ENCODE measurements at regions not wholly inside any gene's neighbourhood (a gene's known extent, or its start where the extent isn't known, plus 50 kb on each side); places are given as distances from the start of the nearest gene placed in this dataset.

GRCh38 chrX:137423241-137423640, 142.7 kb upstream of the ZIC3 start:
- H3K27ac ChIP-seq = no peak overlapping the region
- 17 to 26% (median 20%) methylated on average over 3 of the region's 3 CpGs for WGBS, 4 donors
- peaks cover 0 to 13% (median 0%) of the 10 kb centered on the region in 12 donors for H3K4me1 ChIP-seq
- H3K27me3 ChIP-seq = peaks cover 12 to 69% (median 41%) of the 10 kb centered on the region in 9 donors
- no peaks in the 10 kb centered on the region for H3K36me3 ChIP-seq
- ATAC-seq (no peak), DNase-seq (no peak)
- H3K9me3 ChIP-seq = no peaks in the 10 kb centered on the region
- TF ChIP-seq POLR2A (IDR thresholded peaks at IDR 0.05) (no peak), CTCF (IDR thresholded peaks at IDR 0.05) (no peak)
- intact Hi-C loops (cut with DNase I) = no loop called here
- H3K4me3 ChIP-seq = no peak overlapping the region

GRCh38 chrX:137418086-137418485, 147.8 kb upstream of the ZIC3 start:
- H3K27ac ChIP-seq = no peak overlapping the region
- intact Hi-C loops (cut with DNase I) = no loop called here
- ATAC-seq (no peak), DNase-seq (no peak)
- TF ChIP-seq POLR2A (IDR thresholded peaks at IDR 0.05) (no peak), CTCF (IDR thresholded peaks at IDR 0.05) (no peak)
- H3K4me1 ChIP-seq = no peaks in the 10 kb centered on the region
- peaks cover 0 to 18% (median 3%) of the 10 kb centered on the region in 9 donors for H3K27me3 ChIP-seq
- no peaks in the 10 kb centered on the region for H3K36me3 ChIP-seq
- H3K9me3 ChIP-seq = no peaks in the 10 kb centered on the region
- 59 to 74% (median 66%) methylated on average over 2 of the region's 2 CpGs for WGBS, 4 donors
- H3K4me3 ChIP-seq = no peak overlapping the region

GRCh38 chrX:137413190-137413589, 152.7 kb upstream of the ZIC3 start:
- intact Hi-C loops (cut with DNase I) = no loop called here
- Histone ChIP-seq H3K4me1 (no peaks in the 10 kb centered on the region), H3K27me3 (peaks cover 0 to 6% (median 0%) of the 10 kb centered on the region in 9 donors), H3K4me3 (no peak overlapping the region), H3K27ac (no peak overlapping the region), H3K36me3 (no peaks in the 10 kb centered on the region), H3K9me3 (no peaks in the 10 kb centered on the region)
- 28 to 49% (median 40%) methylated on average over 3 of the region's 3 CpGs for WGBS, 4 donors
- no peak for TF ChIP-seq CTCF (IDR thresholded peaks at IDR 0.05)
- no peak for TF ChIP-seq POLR2A (IDR thresholded peaks at IDR 0.05)
- no peak for ATAC-seq
- no peak for DNase-seq

GRCh38 chrX:137405449-137406140, 160.3 kb upstream of the ZIC3 start:
- 78 to 93% (median 87%) methylated on average over 16 to 26 of the region's 26 CpGs for WGBS, 4 donors
- H3K9me3 ChIP-seq = no peaks in the 10 kb centered on the region
- DNase-seq = no peak
- peaks cover 0 to 9% (median 0%) of the 10 kb centered on the region in 9 donors for H3K27me3 ChIP-seq
- no peak overlapping the region for H3K27ac ChIP-seq
- H3K4me3 ChIP-seq = no peak overlapping the region
- no peak for TF ChIP-seq CTCF (IDR thresholded peaks at IDR 0.05)
- no peak for TF ChIP-seq POLR2A (IDR thresholded peaks at IDR 0.05)
- H3K36me3 ChIP-seq = no peaks in the 10 kb centered on the region
- ATAC-seq = no peak
- intact Hi-C loops (cut with DNase I) = no loop called here
- no peaks in the 10 kb centered on the region for H3K4me1 ChIP-seq

Measured in heart left ventricle (tissue), 16 donors.